GM19043 (cell line): ENCODE measurements at regions not wholly inside any gene's neighbourhood (a gene's known extent, or its start where the extent isn't known, plus 50 kb on each side); places are given as distances from the start of the nearest gene placed in this dataset.

Experiments used
- ATAC-seq: cut with Tn5 transposase; IDR thresholded peaks from one replicate; pipeline ENCODE4 v1.9.1; 2021; ENCODE audit warnings: low read depth; ENCODE audit not compliant: unreplicated experiment

GRCh38 chr1:164210211-164210739 lies 348.7 kb upstream of the PBX1 start:
- no peak for ATAC-seq

GRCh38 chr1:164223378-164223777 lies 335.6 kb upstream of the PBX1 start:
- ATAC-seq, result no peak

GRCh38 chr1:164225011-164225410 lies 334.0 kb upstream of the PBX1 start:
- no peak for ATAC-seq

GRCh38 chr1:164226977-164227376 lies 332.0 kb upstream of the PBX1 start:
- ATAC-seq, result no peak

- ATAC-seq, result no peak
These were observed 330.1 kb upstream of the PBX1 start for GRCh38 chr1:164228928-164229327.

GRCh38 chr1:164233149-164233548 lies 325.8 kb upstream of the PBX1 start:
- ATAC-seq, result no peak

- no peak for ATAC-seq
These were observed 318.9 kb upstream of the PBX1 start for GRCh38 chr1:164240081-164240480.

- ATAC-seq, result no peak
These were observed 308.6 kb upstream of the PBX1 start for GRCh38 chr1:164250365-164250764.

GRCh38 chr1:164256456-164256855 lies 302.5 kb upstream of the PBX1 start:
- ATAC-seq, result no peak

GRCh38 chr1:164261691-164262240 lies 297.2 kb upstream of the PBX1 start:
- ATAC-seq, result no peak

GRCh38 chr1:164263540-164263939 lies 295.4 kb upstream of the PBX1 start:
- ATAC-seq, result no peak

- ATAC-seq, result no peak
These were observed 293.8 kb upstream of the PBX1 start for GRCh38 chr1:164265232-164265631.

- ATAC-seq, result no peak
These were observed 286.8 kb upstream of the PBX1 start for GRCh38 chr1:164272156-164272555.

GRCh38 chr1:164296172-164296571 lies 262.8 kb upstream of the PBX1 start:
- no peak for ATAC-seq

- ATAC-seq, result no peak
These were observed 250.9 kb upstream of the PBX1 start for GRCh38 chr1:164308101-164308500.

GRCh38 chr1:164310166-164310565 lies 248.8 kb upstream of the PBX1 start:
- ATAC-seq, result no peak

GRCh38 chr1:164311377-164311776 lies 247.6 kb upstream of the PBX1 start:
- no peak for ATAC-seq

GRCh38 chr1:164320790-164321731 lies 237.9 kb upstream of the PBX1 start:
- ATAC-seq, result no peak

GRCh38 chr1:164325786-164326185 lies 233.2 kb upstream of the PBX1 start:
- no peak for ATAC-seq

- ATAC-seq, result no peak
These were observed 225.6 kb upstream of the PBX1 start for GRCh38 chr1:164333387-164333786.

GRCh38 chr1:164337394-164337793 lies 221.6 kb upstream of the PBX1 start:
- ATAC-seq, result no peak

GRCh38 chr1:164337885-164338284 lies 221.1 kb upstream of the PBX1 start:
- ATAC-seq, result no peak
